ENCODE measurements at regions not wholly inside any gene's neighbourhood (a gene's known extent, or its start where the extent isn't known, plus 50 kb on each side); places are given as distances from the start of the nearest gene placed in this dataset.

- TF ChIP-seq CTCF (IDR thresholded peaks at IDR 0.05) (no peak), POLR2AphosphoS5 (IDR thresholded peaks at IDR 0.05; ENCODE audit: low read depth, low read length) (no peak), SIN3A (IDR thresholded peaks at IDR 0.05; ENCODE audit: borderline replicate concordance, insufficient read depth, low read depth, low read length) (no peak), TCF7L2 (IDR thresholded peaks at IDR 0.05; ENCODE audit: low read depth, low read length) (no peak)
- TF ChIP-seq, protein P1, sequence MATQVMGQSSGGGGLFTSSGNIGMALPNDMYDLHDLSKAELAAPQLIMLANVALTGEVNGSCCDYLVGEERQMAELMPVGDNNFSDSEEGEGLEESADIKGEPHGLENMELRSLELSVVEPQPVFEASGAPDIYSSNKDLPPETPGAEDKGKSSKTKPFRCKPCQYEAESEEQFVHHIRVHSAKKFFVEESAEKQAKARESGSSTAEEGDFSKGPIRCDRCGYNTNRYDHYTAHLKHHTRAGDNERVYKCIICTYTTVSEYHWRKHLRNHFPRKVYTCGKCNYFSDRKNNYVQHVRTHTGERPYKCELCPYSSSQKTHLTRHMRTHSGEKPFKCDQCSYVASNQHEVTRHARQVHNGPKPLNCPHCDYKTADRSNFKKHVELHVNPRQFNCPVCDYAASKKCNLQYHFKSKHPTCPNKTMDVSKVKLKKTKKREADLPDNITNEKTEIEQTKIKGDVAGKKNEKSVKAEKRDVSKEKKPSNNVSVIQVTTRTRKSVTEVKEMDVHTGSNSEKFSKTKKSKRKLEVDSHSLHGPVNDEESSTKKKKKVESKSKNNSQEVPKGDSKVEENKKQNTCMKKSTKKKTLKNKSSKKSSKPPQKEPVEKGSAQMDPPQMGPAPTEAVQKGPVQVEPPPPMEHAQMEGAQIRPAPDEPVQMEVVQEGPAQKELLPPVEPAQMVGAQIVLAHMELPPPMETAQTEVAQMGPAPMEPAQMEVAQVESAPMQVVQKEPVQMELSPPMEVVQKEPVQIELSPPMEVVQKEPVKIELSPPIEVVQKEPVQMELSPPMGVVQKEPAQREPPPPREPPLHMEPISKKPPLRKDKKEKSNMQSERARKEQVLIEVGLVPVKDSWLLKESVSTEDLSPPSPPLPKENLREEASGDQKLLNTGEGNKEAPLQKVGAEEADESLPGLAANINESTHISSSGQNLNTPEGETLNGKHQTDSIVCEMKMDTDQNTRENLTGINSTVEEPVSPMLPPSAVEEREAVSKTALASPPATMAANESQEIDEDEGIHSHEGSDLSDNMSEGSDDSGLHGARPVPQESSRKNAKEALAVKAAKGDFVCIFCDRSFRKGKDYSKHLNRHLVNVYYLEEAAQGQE (IDR thresholded peaks at IDR 0.05; ENCODE audit: insufficient read depth in 1 of 2, low read depth in 2 of 2, low read length in 1 of 2), result no peak
These were observed 133.6 kb upstream of the NR3C1 start for GRCh38 chr5:143537056-143537455.
